Astrocyte (in vitro differentiated cells and primary cell): ENCODE measurements at regions not wholly inside any gene's neighbourhood (a gene's known extent, or its start where the extent isn't known, plus 50 kb on each side); places are given as distances from the start of the nearest gene placed in this dataset.

Experiments used
- EZH2 ChIP-seq: IDR thresholded peaks from 2 replicates; pipeline ENCODE4 v1.6.1; 2012; ENCODE audit warnings: mild to moderate bottlenecking, low read length, inconsistent platforms; ENCODE audit not compliant: insufficient read depth
- TF ChIP-seq, protein P1 (sequence below): IDR thresholded peaks from 2 replicates; pipeline ENCODE4 v1.5.1; 2011; ENCODE audit warnings: low read depth, mild to moderate bottlenecking, inconsistent platforms, low read length, moderate library complexity; ENCODE audit not compliant: insufficient read depth

DNA sequence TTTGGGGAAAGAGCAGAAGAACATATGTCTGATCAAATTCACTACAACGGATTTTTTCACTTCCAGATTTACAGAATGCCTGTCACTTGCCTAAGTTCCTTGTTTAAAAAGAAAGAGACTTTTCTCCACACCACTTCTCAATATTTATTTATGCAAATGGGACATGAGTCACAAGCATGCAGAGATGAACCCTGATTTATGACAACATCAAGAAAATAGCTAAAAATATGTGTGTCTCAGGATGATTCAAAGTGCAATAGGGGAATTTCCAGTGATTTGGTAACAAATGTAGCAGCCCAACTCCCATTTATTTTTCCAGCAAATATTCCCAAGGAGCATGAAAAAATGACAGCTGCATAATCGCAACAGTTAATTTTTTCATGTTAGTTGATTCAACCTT, 180.4 kb upstream of the FAT1 start:
- TF ChIP-seq, protein P1, sequence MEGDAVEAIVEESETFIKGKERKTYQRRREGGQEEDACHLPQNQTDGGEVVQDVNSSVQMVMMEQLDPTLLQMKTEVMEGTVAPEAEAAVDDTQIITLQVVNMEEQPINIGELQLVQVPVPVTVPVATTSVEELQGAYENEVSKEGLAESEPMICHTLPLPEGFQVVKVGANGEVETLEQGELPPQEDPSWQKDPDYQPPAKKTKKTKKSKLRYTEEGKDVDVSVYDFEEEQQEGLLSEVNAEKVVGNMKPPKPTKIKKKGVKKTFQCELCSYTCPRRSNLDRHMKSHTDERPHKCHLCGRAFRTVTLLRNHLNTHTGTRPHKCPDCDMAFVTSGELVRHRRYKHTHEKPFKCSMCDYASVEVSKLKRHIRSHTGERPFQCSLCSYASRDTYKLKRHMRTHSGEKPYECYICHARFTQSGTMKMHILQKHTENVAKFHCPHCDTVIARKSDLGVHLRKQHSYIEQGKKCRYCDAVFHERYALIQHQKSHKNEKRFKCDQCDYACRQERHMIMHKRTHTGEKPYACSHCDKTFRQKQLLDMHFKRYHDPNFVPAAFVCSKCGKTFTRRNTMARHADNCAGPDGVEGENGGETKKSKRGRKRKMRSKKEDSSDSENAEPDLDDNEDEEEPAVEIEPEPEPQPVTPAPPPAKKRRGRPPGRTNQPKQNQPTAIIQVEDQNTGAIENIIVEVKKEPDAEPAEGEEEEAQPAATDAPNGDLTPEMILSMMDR = no peak
- no peak for TF ChIP-seq EZH2
